Fibroblast of lung (primary cell): ENCODE measurements at regions not wholly inside any gene's neighbourhood (a gene's known extent, or its start where the extent isn't known, plus 50 kb on each side); places are given as distances from the start of the nearest gene placed in this dataset.

Experiments
- DNase-seq, 2 donors: peaks; one replicate each; pipeline versions ENCODE4 v3.0.0 to v3.0.0-alpha.2; 2010; ENCODE audit warnings: low read depth in 2 of 2
- H2AFZ ChIP-seq: 2 replicates; pipeline ENCODE4 v1.5.1; 2012; ENCODE audit warnings: low read length, control low read depth, inconsistent platforms
- H3K27ac ChIP-seq: 2 replicates; pipeline ENCODE4 v1.5.1; 2011; ENCODE audit warnings: low read length, control low read depth; ENCODE audit not compliant: insufficient read depth
- H3K27me3 ChIP-seq: 2 replicates; pipeline ENCODE4 v1.5.1; 2011; ENCODE audit warnings: mild to moderate bottlenecking, low read length; ENCODE audit not compliant: control insufficient read depth, insufficient read depth
- H3K36me3 ChIP-seq: 2 replicates; pipeline ENCODE4 v1.5.1; 2011; ENCODE audit warnings: low read length; ENCODE audit not compliant: control insufficient read depth, insufficient read depth
- H3K4me1 ChIP-seq: 2 replicates; pipeline ENCODE4 v1.5.1; 2011; ENCODE audit warnings: low read length; ENCODE audit not compliant: control insufficient read depth, insufficient read depth; ENCODE audit errors: extremely low read depth
- H3K4me2 ChIP-seq: 2 replicates; pipeline ENCODE4 v1.5.1; 2011; ENCODE audit warnings: low read length, control low read depth; ENCODE audit not compliant: insufficient read depth; ENCODE audit errors: extremely low read depth
- H3K4me3 ChIP-seq, 4 experiments: fragments of 200-600 bp in 1 of 4; sonication (generic) in 1 of 4; replicated peaks in 1 of 4; 2 replicates each; pipeline ENCODE4 v1.5.1; 2011 to 2016; ENCODE audit warnings: low read length in 4 of 4, low read depth in 3 of 4, mild to moderate bottlenecking in 3 of 4, control low read depth in 2 of 4, inconsistent platforms in 1 of 4, mixed read lengths in 1 of 4; ENCODE audit not compliant: insufficient read depth in 1 of 4; ENCODE audit errors: control extremely low read depth in 1 of 4
- H3K79me2 ChIP-seq: 2 replicates; pipeline ENCODE4 v1.5.1; 2012; ENCODE audit warnings: mild to moderate bottlenecking, low read length, inconsistent platforms; ENCODE audit not compliant: control insufficient read depth, insufficient read depth
- H3K9ac ChIP-seq: 2 replicates; pipeline ENCODE4 v1.5.1; 2011; ENCODE audit warnings: mild to moderate bottlenecking, low read length, control low read depth; ENCODE audit not compliant: insufficient read depth
- H3K9me3 ChIP-seq: 2 replicates; pipeline ENCODE4 v1.5.1; 2012; ENCODE audit warnings: low read depth, low read length; ENCODE audit not compliant: control insufficient read depth, insufficient read depth
- H4K20me1 ChIP-seq: 2 replicates; pipeline ENCODE4 v1.5.1; 2011; ENCODE audit warnings: low read length; ENCODE audit not compliant: control insufficient read depth, insufficient read depth; ENCODE audit errors: extremely low read depth
- EZH2 ChIP-seq: IDR thresholded peaks from 2 replicates; pipeline ENCODE4 v1.5.1; 2012; ENCODE audit warnings: low read length, control low read depth, mild to moderate bottlenecking; ENCODE audit errors: missing control alignments
- TF ChIP-seq, protein P1 (sequence below), 2 donors: IDR thresholded peaks in 1 of 2; conservative IDR thresholded peaks in 1 of 2; 1 replicate in 1 of 2; 2 replicates in 1 of 2; pipeline ENCODE4 v1.5.1; 2011 to 2012; ENCODE audit warnings: low read length in 2 of 2, control low read depth in 1 of 2, inconsistent platforms in 1 of 2, low read depth in 1 of 2, mild to moderate bottlenecking in 1 of 2

DNA sequence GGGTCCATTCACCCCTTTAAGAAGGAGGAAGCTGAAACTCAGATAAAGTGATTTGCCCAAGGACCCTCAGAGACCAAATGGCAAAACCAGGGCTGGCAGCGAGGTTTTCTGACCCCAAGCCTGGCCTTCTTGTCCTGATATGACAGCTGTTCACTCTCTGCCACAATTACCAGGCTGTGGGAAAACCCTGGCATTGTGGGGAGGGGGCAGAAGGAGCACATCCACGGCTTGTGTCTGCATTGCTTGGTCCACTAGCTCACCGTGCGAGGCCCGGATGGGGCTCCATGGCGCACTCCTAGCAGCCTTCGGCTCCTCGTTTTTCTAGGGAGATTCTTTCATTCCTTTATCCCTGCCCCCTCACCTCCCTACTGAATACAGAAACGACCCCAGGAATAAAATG is 143.4 kb upstream of the SIX2 start:
- H3K4me2 ChIP-seq: no peak overlapping the region
- no peak for DNase-seq
- H3K9me3 ChIP-seq: no peaks in the 10 kb centered on the region
- TF ChIP-seq, protein P1, sequence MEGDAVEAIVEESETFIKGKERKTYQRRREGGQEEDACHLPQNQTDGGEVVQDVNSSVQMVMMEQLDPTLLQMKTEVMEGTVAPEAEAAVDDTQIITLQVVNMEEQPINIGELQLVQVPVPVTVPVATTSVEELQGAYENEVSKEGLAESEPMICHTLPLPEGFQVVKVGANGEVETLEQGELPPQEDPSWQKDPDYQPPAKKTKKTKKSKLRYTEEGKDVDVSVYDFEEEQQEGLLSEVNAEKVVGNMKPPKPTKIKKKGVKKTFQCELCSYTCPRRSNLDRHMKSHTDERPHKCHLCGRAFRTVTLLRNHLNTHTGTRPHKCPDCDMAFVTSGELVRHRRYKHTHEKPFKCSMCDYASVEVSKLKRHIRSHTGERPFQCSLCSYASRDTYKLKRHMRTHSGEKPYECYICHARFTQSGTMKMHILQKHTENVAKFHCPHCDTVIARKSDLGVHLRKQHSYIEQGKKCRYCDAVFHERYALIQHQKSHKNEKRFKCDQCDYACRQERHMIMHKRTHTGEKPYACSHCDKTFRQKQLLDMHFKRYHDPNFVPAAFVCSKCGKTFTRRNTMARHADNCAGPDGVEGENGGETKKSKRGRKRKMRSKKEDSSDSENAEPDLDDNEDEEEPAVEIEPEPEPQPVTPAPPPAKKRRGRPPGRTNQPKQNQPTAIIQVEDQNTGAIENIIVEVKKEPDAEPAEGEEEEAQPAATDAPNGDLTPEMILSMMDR (conservative IDR thresholded peaks at IDR 0.05 in 1 of 2, IDR thresholded peaks at IDR 0.05 in 1 of 2; ENCODE audit: low read depth in 1 of 2, low read length in 2 of 2): no peak
- no peak for TF ChIP-seq EZH2
- H3K4me1 ChIP-seq: no peaks in the 10 kb centered on the region
- no peaks in the 10 kb centered on the region for H3K79me2 ChIP-seq
- no peak overlapping the region for H2AFZ ChIP-seq
- H3K27ac ChIP-seq: no peak overlapping the region
- no peak overlapping the region for H3K9ac ChIP-seq
- no peaks in the 10 kb centered on the region for H3K36me3 ChIP-seq
- H4K20me1 ChIP-seq: no peaks in the 10 kb centered on the region
- peaks cover 22% of the 10 kb centered on the region for H3K27me3 ChIP-seq
- no peak overlapping the region for H3K4me3 ChIP-seq

DNA sequence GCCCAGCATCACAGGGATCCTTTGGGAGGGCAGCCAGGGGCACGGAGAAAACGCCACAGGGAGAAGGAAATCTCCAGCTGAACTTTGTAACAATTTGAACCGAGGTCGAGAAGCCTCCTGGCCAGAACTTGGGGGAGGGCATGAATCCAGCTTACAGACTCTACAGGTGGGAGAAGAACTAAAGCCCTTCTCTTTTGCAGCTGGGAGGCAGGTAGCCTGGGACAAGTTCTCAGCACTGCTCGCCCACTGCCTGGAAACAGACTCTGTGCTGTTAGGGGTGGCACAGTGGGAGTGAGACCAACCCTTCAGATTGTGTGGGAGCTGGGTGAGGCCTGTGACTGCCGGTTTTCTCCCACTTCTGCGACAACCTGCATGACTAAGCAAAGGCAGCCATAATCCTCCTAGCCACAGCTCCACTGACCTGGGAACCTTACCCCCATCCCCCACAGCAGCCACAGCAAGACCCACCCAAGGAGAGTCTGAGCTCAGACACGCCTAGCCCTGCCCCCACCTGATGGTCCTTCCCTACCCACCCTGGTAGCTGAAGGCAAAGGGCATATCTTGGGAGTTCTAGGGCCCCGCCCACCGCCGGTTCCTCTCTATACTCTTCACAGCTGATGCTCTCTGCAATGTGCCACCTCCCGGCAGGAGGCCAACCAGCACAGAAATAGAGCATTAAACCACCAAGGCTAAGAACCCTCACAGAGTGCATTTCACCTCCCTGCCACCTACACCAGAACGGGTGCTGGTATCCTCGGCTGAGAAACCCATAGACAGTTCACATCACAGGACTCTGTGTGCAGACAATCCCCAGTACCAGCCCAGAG is 136.0 kb upstream of the SIX2 start:
- H3K4me1 ChIP-seq: no peaks in the 10 kb centered on the region
- H3K27me3 ChIP-seq: peaks cover 43% of the 10 kb centered on the region
- no peaks in the 10 kb centered on the region for H3K36me3 ChIP-seq
- no peaks in the 10 kb centered on the region for H4K20me1 ChIP-seq
- no peak overlapping the region for H3K4me3 ChIP-seq
- no peak for DNase-seq
- H2AFZ ChIP-seq: no peak overlapping the region
- no peak overlapping the region for H3K27ac ChIP-seq
- TF ChIP-seq, protein P1 (conservative IDR thresholded peaks at IDR 0.05 in 1 of 2, IDR thresholded peaks at IDR 0.05 in 1 of 2; ENCODE audit: low read depth in 1 of 2, low read length in 2 of 2): no peak
- TF ChIP-seq EZH2: no peak
- H3K79me2 ChIP-seq: no peaks in the 10 kb centered on the region
- H3K9ac ChIP-seq: no peak overlapping the region
- H3K4me2 ChIP-seq: no peak overlapping the region
- H3K9me3 ChIP-seq: no peaks in the 10 kb centered on the region

DNA sequence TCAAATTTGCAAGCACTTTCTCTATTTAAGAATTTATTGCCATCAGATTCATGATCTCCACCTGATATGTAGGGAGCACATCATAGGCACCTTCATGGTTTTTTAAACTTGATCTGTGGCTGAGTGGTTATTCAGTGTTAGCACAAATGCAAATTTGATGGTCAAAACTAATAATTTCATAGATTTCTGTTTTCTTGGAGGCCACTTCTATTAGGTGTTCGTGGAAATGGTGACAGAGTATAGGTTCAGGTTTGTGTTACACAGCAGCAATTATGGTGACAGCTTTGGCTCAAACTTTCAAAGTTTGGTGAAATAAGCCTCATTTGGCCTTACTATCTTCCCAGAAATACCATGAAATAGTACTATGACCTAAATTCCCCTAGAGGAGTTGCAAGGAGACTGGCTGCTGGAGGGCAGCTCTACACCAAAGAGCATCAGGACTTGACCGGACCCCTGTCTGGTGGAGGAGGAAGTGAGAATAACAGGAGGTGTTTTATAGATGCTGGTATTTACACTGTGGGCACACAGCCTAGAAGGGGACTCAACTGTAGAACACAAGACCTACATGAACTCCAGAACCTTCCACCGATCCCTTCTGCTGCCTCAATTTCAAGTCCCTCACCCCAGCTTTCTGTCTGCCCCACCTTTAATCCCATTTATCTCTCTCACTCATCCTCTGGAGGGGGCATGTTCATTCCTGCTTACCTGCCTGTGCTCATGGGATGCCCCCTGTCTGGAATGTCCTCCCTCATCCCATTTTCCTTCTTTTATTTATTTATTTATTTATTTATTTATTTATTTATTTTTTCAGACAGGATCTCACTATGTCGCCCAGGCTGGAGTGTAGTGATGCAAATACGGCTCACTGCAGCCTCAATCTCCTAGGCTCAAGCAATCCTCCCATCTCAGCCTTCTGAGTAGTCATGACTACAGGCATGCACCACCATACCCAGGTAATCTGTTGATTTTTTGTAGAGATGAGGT is 132.9 kb upstream of the SIX2 start:
- no peaks in the 10 kb centered on the region for H3K4me1 ChIP-seq
- no peak overlapping the region for H3K4me3 ChIP-seq
- peaks cover 40% of the 10 kb centered on the region for H3K27me3 ChIP-seq
- H3K4me2 ChIP-seq: no peak overlapping the region
- no peaks in the 10 kb centered on the region for H3K79me2 ChIP-seq
- no peak overlapping the region for H3K27ac ChIP-seq
- H3K36me3 ChIP-seq: no peaks in the 10 kb centered on the region
- DNase-seq: no peak
- H3K9ac ChIP-seq: no peak overlapping the region
- TF ChIP-seq EZH2: no peak
- TF ChIP-seq, protein P1 (conservative IDR thresholded peaks at IDR 0.05 in 1 of 2, IDR thresholded peaks at IDR 0.05 in 1 of 2; ENCODE audit: low read depth in 1 of 2, low read length in 2 of 2): no peak
- H2AFZ ChIP-seq: no peak overlapping the region
- H4K20me1 ChIP-seq: no peaks in the 10 kb centered on the region
- no peaks in the 10 kb centered on the region for H3K9me3 ChIP-seq
